ACHN (cell line): ENCODE measurements at regions not wholly inside any gene's neighbourhood (a gene's known extent, or its start where the extent isn't known, plus 50 kb on each side); places are given as distances from the start of the nearest gene placed in this dataset.

Experiments
- DNase-seq: peaks from one replicate; pipeline ENCODE4 v3.0.0-alpha.2; 2015
- in situ Hi-C: cut with HindIII; loops from 2 replicates; pipeline ENCODE4 v1.10.0; 2017; ENCODE audit warnings: low sequenced_read_pairs, low pct_ligation_motif_present, low pct_unique_long_range_greater_than_20kb

DNA sequence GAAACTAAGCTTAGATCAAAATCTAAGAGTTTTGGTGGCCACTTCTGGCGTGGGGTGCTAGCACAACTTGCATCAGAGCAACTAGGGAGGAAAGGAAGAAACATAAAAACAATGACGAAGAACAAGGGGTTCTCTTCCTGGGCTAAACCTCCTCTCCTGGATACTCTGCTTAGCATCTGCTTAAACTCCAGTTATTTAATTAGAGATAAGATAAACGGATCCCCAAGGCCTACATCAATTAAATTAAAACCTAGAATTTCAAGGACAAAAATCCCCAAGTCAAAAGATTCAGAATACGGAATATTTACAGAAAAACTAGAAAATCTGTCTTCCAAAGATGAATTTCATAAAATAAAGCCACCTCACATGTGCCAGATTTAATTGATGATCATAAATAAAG, 281.9 kb downstream of the SHOX2 start:
- in situ Hi-C loops = no loop called here
- DNase-seq = no peak

DNA sequence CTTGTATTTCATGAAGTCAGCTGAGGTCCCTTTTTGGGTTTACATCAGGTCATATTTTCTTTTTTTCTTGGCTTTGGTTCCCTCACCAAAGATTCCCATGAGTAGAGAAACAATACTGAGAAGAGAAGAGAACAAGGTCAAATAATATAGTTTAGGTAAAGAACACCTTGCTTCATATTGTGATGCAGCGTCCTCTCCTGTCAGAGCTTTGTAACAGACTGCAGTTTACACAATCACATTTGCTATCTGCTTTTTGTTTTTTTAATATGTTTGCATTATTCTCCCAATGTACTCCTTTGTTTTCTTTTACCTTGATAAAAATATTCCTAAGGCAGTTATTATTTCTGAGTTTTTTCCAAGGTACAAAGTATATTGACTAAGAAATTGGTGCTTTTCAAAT, 283.2 kb downstream of the SHOX2 start:
- in situ Hi-C loops = no loop called here
- no peak for DNase-seq

DNA sequence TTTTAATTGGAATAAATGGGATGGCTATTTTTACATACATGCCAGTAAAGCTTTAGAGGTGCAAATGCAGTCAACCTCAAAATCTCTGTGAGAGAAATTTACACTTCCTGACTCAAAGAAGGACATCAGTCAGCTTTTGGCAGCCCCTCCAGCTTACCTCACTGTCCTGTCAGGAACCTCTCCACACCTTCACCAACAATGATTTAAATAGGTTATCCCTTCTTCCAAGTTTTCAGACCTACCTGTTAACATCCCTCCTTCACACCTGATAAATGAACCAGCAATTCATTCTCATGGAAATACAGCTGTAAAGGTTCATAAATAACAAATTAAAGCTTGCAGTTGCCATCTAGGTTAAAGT, 286.1 kb downstream of the SHOX2 start:
- in situ Hi-C loops = no loop called here
- DNase-seq = no peak

DNA sequence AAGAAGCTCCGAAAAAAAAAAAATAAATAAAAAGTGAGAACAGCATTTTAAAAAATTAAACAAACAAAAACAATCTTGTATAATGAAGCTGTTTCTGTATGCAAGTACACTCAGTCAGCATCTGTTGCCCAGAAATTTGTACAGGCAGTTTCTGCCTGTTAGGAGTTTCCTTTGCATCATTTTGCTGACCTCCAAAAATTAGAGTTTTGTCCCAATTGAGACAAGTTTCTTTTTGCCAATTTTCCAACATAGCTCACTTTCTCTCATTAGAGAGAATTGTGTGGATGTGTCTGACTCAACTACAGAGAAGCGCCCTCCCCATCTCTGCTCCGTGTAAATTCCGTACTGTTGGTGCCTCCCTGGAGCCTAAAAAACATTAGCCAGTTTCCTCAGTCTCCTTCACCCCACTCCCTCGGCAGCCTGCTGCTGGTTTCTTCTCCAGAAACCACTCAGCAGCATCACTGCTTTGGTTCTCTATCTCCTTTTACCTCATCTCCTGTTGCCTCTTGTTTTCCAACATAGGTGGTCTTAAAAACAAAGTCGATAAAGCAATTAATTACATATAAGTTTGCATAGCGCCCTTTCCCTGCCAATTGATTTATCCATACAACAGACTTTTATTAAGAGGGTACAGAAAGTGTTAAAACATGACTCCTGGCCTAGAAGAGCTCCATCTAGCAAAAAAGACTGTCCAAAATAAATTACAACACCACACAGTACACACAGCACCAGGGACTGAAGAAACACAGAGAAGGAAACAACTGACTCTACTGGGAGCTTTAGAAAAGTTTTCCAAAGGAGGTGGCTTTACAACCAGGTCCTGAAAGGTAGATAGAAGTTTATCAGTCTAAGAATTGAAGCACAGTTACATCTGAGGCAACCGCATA, 286.7 kb downstream of the SHOX2 start:
- DNase-seq = no peak
- in situ Hi-C loops = no loop called here

DNA sequence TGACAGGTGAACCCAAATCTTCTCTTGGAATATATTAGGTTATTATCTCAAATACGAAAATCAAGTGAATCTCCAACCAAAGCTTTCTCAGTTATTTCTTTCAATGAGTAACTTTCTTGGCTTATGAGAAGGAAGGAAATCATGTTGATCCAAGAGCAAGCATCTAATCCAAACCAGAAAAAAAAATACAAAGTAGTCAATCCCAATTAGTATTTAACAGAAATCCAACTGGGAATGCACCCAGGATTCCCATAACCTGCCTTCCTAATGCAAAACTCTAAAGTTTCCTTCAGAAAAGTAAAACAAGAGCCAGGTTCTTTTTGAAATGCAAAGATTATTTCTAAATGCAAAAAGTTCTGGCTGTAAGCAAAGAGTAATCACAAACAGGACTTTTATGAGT, 289.3 kb downstream of the SHOX2 start:
- no peak for DNase-seq
- in situ Hi-C loops = no loop called here

DNA sequence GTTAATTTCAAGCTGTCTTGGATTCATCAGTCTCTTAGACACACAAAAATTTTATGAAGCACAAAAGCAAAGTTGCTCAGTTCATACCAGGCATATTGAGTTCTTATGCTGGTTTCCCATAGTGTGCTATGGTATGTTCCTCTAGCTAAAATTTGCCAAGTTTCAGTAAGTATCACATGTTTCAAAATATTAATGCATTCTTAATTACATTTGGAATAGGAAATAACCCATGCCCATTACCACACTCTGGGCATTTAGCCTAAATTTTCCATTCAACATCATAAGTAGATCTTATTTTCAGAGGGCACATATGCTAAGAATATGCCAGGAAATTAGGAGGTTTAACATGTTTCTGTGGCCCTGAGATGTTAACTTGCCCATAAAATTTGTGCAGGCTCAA, 289.9 kb downstream of the SHOX2 start:
- DNase-seq = no peak
- in situ Hi-C loops = no loop called here

DNA sequence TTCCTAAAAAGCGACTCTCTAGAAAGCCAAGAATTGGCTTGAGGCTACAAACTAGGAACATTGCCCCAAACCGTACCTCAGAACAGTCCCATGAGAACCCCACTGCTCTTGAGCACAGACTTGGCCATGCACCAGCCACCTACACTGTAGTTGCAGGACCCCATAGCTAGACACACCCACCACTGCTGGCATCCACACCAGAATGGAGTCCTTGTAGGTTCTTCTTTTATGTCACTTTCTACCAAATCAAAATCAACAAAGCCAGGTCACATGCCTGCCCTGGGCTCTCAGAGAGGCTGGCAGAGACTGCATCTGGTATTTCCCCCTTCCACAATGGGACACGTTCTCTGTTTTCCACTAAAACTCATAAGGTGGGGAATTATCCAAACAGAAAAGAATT, 290.5 kb downstream of the SHOX2 start:
- DNase-seq = no peak
- in situ Hi-C loops = no loop called here

DNA sequence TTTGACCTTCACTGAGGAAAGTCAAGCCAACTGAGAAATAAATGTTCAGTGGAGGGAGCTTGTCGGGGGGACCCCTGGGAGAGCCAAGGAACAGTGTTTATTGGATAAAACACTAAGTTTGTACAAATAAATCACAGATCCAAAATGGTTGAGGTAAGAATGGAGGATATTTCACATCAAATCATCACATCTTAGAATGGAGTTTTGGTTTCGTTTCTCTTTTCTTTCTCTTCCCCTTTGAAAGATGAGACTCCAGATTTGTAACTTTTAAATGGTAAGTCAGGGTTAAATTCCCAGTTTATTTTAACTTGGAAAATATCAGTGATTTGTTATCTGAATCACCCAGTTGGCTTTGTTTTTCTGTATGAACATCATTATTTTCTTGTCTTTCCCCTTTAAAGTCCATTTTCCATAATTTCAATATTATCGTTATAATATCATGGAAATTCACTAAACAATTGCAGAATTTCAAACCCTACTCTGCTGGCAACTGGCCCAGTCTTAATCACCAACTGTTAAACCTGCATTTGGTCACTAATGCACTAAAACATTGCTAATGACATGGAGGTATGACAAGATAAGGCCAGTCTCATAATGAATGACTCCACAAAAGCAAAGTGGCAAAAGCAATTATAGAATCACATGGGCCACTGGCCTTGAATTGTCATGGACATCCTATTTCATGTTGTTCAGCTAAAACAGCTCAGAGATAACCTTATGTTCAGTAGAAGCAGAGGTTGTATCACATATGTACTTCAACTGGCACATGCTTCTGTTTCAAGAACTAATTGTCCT, 295.1 kb downstream of the SHOX2 start:
- in situ Hi-C loops = no loop called here
- no peak for DNase-seq

DNA sequence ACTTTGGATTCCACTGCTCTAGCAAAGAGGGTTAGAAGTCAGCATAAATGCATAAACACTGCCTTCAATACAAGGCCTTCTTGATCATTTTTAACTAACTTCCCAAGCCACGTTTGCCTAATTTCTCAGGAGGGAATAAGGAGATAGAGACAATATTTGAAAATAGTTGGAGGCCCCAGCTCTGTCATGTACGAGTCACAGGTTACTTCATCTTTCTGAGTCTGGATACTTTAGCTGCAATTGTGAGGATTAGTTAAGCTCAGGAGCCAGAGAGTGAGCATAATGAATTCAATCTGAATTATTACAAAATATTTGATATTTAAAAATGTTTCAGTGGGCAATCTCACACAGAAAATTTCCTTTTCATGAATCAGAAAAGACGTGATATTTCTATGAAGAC, 298.9 kb downstream of the SHOX2 start:
- no peak for DNase-seq
- in situ Hi-C loops = no loop called here

DNA sequence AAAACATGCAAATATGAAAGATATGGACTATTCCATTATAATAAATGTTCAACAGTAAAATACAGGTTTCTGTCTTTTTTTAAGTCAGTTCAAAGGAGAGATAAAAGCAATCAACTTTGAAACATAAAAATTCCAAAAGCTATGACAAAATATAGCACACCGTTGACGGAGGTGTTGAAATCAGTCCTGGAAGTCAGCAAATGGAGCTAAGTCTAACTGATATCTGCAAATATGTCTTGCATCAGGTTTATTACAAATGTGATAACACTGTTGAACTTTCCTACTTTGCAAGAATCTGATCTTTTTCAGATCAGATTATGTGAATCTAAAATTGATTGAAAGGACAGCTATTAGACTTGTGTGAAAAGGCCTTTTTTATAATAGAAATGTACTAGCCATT, 300.7 kb downstream of the SHOX2 start:
- in situ Hi-C loops = no loop called here
- no peak for DNase-seq

DNA sequence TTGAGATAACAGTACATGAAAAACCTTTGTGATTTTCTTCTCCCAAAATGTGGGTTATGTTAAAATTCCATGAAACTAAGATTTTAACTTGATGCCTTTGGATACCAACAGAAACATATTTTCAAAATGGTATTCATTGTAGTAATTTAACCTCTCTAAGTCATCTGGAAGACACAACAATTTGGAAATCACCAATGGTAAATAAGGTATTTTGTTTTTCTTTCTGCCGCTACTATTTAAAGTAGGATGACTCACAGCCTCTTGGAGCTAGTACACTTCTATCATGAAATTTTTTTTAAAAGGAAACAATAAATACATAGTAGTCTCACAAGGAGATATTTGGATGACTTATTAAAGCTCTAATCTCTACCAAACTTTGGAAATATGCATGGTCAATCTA, 291.6 kb upstream of the VEPH1 start:
- in situ Hi-C loops = no loop called here
- no peak for DNase-seq

DNA sequence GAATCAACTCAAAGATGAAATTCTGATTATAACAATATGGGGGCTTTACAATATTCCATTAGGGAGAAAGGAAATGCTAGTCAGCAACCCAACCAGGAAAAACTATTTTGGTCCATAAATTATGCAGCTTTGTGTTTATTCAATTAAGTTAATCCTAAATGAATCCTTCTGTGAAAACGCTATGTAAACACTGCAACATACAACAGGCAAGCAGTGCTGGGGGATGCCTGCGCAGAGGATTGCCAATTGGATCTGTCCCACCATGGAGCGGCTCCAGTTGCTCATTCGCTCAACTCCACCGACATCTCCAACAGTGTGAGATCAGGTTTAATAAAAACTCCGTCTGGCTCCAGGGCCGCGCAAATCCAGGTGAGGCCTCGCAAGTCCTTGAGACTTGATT, 290.5 kb upstream of the VEPH1 start:
- in situ Hi-C loops = no loop called here
- no peak for DNase-seq

DNA sequence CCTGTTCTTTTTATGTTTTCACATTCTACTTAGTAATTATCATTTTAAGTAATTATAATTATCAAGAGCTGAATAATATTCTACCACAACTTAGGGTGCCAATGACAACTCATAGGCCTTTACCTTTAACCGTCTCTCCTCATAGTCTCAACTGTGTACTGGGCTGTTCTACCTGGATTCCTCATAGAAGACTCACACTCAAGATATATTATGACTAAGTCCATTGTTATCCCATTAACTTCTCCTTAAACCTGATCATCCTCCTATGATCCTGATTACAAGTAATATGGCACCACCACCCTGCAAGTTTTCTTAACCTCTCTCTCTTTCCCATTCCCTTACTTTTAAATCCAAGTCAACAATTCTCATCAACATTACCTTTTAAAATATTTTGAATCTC, 285.9 kb upstream of the VEPH1 start:
- in situ Hi-C loops = no loop called here
- no peak for DNase-seq

DNA sequence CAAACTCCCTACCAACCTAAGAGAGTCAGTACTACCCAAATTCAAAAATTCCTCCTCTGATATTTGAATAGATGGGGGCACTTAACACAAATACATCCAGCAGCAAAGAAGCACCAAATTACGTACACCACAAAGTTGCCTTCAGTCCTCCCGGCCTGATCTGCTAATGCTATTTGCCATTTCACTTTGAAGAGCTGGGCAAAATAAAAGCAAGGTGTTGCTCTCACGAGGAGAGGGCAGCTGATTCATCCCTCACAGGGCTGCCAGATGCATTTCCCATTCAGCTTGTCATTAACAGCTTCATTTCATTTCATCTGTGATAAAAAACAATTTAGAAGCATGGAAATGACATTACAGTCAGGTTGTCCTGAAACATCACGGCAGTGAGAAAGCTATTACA, 283.4 kb upstream of the VEPH1 start:
- in situ Hi-C loops = no loop called here
- no peak for DNase-seq

DNA sequence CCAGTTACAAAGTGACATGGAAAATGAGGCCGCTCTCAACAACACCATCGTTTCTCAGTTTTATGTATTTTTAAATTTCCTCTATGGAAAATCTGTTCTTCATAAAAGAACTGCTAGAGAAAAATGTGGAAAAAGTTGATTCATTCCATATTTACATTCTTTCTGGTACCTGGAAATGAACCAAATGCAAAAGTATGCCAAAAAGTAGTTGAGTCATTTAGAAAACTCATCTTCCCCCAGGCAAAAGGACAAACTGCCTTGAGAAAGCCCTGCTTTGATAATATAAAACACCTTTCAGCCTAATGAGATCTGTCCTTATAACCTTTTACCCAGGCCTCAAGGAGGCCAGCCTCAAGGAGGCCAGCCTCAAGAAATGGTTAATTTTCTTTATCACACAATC, 283.0 kb upstream of the VEPH1 start:
- DNase-seq = peak; percentile 11
- in situ Hi-C loops = no loop called here

DNA sequence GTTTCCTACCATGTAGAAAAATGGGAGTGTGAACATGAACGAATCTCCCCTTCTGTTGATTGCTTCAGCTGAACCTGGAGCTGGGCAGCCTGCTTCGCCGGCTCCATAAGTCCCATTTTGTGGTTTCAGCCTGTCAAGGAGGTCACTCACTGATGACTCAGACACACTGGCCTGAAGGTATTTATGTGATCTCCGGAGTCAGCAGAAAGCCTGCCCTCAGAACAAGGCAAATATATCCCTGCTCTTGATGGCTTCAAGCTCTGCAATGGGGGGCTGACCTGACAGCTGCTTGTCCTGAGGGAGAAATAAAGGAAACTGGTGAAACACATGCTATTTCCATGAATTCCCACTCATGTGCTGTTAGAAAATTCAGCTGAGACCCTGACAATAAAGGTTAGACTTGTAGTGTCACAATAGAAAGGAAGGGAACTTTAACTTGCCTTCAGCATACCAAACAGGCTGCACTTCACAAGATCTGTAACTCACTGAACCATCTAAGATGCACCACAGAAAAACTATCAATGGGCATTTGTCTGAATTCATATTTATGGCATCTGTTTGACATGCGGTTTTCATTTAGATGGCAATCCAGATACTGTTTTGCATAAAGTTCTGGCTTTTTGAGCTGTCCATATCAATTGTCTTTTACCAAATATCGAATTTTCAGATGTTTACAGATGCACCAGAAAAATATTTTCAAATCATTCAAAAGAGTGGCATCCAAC, 282.0 kb upstream of the VEPH1 start:
- DNase-seq = peak; percentile 85
- in situ Hi-C loops = no loop called here

DNA sequence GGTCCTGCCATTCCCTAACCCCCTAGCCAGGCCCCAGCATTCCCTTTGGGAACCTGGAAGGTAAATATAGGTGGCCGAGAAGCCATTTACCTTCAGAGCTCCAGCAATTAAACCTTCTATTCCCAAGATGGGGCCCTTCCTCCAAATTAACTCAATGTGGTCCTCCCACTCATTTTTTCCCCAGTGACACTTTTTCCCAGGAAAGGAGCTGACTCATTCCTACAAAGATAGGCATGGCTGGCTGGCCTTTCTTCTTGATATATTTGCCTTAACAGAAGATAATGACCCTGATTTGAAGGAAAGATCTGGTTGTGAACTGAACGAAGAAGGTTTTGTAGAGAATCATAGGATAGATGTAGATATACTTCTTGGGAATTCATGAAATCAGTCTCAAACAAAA, 279.0 kb upstream of the VEPH1 start:
- in situ Hi-C loops = no loop called here
- DNase-seq = no peak

DNA sequence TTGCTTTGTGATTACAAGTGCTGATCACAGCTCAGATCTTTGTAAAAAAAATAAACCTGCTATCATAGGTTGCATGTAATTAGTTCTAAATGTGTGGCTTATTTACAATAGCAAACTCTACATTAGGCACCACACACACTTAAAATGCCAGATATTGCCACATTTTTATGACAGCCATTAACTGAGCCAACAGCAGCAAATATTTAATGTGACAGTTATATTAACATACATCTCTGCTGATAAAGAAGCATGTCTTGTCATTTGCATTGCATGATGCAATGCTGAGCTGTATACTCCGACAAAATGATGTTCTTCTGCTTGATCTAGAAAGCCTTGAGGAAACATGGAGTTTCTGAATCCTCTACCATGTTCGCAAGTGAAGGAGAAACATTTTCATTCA, 273.6 kb upstream of the VEPH1 start:
- DNase-seq = no peak
- in situ Hi-C loops = no loop called here

DNA sequence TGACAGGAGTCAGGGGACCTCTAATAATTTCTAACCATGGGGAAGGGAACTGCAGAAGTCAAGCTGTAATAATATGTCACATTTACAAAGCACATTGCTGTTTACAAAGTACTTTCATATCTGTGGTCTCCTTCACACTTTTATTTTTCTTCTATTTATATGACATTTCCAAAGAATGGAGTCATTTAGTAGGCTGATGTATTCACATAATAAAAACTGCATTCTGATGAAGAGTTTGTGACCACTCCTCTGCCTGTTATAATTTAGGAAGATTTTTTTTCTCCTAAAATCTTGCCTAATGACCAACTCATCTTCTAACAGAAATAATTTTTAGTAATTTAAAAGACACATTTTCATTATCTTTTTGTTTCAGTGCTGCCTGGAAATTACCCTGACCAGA, 272.2 kb upstream of the VEPH1 start:
- DNase-seq = no peak
- in situ Hi-C loops = no loop called here
